NCI-H2107 treated with DMSO at 0.1 percent for 48 hours (cell line): ENCODE measurements at regions not wholly inside any gene's neighbourhood (a gene's known extent, or its start where the extent isn't known, plus 50 kb on each side); places are given as distances from the start of the nearest gene placed in this dataset.

Source experiments
- DNase-seq: peaks from one replicate; lab custom pipeline; 2025; ENCODE audit not compliant: unreplicated experiment; lab: John Stamatoyannopoulos, UW

DNA sequence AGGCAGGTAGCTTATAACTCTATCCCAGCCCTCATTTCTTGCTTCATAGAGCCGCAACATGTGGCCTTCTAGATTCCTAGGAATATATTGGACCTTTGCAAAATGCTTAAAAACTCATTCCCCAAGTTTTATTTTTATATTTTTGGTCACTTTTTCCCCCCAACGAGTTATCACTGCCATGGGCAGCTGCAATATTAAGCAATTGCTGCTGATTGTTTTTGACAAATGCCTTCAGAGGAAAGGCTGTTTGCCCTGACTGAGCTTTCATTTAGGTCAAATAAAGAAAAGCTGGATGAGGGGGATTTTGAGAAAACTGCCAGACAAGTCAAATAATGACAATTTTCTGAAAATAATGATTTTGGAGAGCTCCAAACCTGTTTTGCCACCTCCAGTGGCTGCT, 976.9 kb upstream of the MBL2 start:
- DNase-seq: no peak

DNA sequence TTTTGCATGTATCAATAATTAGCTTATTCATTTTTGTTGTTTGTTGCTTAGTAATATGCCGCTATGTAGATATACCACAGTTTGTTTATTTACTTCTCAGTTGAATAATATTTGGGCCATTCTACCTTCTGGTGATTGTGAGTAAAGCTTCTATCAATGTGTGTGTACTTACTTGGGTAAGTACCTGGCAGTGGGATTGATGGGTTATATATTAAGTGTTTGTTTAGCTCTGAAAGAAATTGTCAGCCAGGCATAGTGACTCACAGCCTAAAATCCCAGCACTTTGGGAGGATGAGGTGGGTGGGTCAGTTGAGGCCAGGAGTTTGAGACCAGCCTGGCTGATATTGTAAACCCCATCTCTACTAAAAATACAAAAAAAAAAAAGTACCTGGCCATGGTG, 975.7 kb upstream of the MBL2 start:
- no peak for DNase-seq

DNA sequence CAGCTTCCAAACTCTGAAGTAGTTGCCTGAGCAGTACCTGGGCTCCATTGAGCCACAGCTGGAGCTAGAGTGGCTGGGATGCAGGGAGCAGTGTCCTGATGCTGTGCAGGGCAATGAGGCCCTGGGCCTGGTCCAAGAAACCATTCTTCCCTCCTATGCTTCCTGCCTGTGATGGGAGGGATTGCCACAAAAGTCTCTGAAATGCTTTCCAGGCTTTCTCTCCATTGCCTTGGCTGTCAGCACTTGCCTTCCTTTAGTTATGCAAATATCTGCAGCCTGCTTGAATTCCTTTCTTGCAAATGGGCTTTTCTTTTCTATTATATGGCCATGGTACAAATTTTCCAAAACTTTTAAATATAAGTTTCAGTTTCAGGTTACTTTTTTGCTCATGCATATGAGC, 972.2 kb upstream of the MBL2 start:
- DNase-seq: no peak

DNA sequence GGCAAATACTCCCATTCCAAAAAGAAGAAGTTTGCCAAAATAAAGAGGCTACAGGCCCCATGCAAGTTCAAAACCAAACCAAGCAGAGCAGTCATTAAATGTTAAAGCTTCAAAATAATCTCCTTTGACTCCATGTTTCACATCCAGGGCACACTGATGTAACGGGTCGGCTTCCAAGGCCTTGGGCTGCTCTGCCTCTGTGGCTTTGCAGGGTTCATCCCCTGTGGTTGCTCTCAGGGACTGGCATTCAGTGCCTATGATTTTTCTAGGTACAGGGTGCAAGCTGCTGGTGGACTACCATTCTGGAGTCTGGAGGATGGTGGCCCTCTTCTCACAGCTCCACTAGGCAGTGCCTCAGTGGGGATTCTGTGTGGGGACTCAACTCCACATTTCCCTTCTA, 971.6 kb upstream of the MBL2 start:
- no peak for DNase-seq

DNA sequence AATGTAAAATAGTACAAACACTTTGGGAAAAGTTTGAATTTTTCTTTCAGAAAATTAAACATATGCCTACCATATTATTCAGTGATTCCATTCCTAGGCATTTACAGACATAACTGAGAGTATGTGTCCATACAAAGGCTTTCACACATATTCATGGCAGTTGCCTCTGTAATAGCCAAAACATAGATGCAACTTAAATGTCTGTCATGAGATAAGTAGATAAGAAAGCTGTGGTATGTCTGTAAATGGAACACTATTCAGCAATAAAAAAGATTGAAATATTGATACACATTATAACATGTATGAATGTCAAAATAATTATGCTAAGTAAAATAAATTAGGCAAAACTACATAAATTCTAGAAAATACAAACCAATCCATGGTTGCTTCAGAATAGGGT, 964.5 kb upstream of the MBL2 start:
- no peak for DNase-seq

DNA sequence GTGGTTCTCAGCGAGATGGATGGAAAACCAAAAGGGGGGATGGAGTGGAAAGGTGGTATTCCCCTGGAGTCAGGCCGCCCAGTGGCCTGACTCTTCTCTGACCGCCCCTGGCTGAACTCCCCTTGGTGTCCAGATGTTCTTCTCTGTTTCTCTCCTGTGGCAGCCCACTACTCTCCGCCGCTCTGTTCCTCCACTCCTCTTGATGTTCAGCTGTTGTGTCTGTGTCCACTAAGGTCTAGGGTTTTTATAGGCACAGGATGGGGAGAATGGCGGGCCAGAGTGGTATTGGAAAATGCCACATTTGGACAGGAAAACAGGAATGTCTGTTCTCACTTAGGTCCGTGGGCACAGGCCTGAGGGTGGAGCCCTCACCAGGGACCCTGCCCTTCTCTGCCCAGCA, 954.3 kb upstream of the MBL2 start:
- no peak for DNase-seq

DNA sequence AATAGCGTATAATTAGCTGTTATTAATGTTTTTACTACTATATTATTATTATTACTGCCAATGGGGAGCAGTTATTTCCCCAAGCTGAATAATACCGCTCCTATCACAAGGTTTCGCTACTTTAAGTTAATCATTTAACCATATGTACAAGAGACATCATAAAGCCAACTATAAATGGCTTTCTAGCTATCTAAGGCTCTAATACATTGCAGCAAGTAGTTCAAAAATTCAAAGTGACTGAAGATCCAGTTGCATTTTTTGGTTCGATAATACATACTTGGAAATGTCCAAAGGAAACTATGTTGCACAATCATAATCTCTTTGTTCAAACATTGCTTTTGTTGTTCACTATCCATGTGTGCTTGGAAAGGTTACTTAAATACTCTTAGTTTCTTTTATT, 952.0 kb upstream of the MBL2 start:
- no peak for DNase-seq

DNA sequence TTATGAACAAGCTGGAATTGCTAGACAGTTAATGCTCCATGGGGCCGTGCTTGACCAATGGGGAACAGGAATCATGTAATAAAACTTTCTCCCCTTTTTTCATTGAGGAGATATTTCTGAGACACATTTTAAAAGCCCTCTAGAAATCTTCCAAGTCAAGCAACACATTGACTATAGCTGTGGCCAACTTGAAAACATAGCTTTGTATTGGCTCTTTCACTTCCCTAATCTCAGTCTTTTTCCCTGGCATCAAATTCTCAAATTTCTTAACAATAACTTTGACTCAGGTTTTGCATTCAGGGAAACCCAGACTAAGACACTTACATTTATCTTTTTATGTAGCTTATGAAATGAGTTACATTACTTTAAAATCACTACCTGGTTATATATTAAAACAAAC, 947.1 kb upstream of the MBL2 start:
- no peak for DNase-seq

DNA sequence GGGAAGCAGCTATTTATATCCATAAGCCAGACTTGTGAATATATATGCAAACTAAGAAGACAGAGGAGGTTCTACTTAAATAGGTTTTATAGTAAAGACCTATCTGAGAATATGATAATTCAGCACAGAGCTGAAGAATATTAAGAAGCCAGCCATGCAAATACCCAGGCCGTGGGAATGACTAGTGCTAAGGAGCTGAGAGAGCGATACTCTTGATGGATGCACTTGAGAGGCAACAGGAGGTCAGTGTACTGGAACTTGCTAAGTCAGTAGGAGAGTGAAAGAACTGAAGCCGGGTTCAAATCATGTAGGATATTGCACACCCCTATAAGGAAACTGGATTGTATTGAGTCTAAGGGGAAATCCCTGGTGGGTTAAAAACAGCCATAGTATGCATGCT, 943.6 kb upstream of the MBL2 start:
- no peak for DNase-seq

DNA sequence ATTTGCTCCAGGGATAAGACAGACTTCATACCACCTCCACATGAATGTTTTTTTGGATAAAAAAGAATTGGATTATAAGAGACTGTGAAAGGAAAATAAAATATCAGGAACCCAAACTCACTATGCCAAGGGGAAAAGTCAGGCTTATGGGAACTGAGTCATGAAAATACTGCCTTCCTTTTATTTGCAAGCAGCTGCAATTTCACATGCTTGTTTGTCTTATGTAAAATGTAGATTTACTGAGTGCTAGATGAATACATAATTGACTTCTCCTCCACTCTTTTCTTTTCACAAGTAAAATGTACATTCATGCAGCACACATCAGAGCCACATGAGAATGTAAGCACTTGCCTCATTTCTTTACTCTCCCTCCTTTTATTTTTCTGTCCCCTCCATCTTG, 940.8 kb upstream of the MBL2 start:
- DNase-seq: no peak

DNA sequence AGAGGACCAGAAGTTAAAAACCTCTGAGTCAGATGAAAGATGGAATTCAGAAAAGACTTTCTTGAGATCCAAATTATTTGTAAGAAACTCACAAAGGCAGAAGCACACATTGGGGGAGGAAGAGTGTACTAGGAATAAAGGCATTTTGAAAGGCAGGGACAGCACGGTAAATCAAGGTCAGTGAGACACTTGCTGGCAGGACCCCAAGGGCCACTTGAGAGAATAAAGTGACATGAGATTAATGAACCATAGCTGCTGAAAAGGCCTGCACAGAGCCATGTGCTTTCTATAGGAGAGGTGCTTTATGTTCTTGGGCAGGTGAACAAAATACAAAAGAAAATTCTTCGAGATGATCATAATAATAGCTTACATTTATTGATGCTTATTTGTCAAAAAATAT, 929.9 kb upstream of the MBL2 start:
- no peak for DNase-seq

DNA sequence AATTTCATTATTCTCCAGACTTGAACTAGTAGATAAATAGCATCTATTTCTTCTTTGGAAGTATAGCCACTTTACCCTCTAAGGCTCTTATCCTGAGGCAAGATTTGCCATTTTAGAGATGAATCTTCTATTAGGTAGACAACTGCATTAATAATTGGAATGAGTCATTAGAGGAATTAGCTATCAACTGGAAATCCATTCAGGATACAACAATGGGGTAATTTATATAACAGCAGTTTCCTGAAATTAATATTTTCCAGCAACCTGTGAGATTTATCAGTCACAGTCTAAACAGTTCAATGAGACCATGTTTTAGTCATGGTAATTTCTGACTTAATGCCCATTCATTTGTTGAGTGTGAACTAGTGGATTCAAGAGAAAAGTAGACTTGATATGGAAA, 928.6 kb upstream of the MBL2 start:
- DNase-seq: no peak

DNA sequence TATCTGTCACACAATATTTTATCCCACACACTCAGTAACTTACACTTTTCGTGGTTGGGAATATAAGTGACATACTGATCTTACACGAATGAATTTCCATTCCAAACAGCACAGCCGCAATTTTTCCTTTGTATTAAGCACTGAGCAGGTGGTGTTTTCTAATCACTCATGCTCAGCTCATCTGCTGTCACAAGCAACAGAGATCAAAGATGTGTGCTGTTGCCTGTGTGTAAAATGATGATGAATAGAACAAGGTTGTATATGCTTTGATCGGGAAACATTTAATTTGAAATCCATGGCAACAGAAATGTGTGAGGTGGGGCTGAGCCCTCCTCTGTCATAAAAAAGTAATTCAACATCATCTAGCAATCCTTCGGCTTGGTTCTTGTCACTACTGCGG, 927.7 kb upstream of the MBL2 start:
- DNase-seq: no peak

DNA sequence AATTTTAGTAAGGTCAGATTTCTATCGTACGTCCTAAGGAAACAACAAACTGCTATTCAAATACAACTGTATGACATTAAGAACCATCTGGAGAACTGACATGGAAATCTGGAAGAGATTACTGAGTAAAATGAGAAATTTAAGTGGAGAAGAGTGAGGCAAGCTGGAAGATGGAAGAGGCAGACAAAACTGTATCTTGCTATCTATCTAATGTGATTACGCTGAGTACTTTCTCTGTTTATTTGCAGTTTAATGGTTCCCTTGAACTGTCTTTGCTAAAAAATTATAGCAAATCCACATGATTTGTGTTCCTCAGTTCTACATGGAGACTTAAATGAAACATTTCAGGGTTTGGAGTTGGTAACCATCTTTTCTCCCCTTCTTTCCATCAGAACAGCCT, 927.1 kb upstream of the MBL2 start:
- no peak for DNase-seq

DNA sequence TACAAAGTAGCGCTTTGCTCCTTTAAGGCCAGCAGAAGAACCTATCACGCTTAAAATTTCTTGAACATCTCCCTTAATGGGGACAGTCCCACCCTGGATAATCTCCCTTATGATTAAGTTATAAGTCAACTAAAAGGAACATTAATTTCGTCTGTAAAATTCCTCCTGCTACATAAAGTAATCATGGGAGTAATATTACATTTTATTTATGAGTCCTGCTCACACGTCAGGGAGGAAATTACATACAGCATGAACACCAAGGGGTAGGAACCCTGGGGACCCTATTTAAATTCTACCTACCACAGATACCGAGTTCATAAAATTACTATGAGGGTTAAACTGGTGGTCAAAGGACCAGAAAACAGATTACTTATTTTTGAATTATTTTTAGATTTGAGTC, 926.6 kb upstream of the MBL2 start:
- DNase-seq: no peak

DNA sequence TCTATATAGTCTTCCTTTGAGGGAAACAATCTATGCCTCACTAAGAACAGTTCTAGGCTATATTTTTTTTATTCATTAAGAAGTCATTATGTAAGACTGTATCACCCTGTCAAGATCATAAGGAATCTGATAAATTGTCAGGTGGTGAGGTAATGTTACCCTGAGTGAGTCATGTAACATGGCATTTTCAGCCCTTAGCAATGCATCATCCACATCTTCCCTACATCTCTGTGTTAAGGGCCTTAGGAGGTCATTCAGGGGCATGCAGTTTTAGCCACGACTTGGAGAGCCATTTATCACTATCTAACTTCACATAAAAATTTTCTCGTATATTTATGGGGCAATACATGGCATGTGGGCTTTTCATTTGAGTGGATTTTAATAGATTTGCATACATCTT, 924.5 kb upstream of the MBL2 start:
- DNase-seq: no peak

DNA sequence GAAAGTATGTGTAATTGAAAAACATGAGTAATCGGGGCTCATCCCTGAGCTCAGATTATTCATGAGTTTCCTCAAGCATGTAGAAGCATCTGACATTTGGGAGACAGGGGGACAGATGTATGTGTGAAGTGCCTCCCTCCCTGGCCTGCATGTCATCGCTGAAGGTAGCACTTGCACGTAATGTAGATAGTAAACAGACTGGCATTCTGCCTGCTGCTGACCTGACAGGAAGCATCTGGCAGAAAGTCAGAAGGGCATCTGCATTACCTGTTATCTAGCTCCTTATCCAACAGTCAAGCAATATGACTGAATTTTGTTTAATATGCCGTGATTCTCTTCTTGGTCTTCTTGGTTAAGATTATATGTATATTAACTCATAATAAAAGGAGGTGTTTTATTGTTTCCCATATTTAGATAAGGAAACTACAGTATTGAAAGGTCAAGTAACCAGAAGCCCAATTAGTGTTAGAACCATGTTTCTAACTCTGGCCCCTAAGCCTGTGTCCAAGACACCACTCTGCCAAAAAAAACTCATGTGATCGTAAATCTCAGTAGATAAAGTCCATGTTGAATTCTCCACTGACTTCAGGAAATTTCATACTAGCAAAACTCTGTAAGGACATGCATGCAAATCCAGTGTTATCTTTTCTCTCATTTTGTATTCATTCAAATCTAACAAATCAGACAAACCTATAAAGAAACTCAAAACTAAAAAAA, 918.1 kb upstream of the MBL2 start:
- DNase-seq: no peak

DNA sequence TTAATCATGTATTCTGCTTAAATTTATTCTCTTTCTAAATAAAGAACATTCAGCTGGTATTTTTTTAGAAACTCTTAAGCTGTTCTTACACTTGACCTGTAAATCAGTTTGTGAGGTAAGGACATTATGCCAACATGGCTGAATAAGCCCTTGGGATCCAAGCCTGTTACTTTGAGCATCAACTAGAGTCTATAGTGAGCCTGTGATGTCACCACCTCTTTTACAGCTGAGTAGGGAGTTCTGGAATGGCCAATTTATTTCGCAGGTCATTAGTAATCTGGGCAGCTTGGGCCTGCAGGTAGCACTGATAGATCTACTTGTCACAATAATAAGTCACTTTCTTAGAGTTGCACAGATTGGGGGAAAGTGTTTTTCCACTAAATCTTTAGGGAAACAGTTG, 915.2 kb upstream of the MBL2 start:
- DNase-seq: no peak

DNA sequence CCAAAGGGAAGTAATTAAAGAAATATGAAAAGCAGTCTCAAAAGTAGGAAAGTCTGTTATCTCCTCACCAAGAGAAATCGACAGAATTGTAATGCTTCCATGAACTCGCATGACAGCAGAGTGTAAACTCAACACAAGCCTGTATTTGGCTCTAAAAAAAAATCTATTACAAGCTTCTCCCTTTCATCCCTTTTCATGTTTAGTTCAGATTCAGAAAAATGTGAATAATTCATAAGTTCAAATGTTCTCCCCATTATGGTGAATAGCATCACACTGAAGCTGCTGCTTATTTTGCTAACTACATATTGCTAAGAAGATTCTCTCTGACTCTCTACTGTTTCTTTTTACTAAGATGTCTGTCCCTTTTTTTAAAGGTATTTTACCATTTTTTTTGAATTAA, 910.3 kb upstream of the MBL2 start:
- no peak for DNase-seq

DNA sequence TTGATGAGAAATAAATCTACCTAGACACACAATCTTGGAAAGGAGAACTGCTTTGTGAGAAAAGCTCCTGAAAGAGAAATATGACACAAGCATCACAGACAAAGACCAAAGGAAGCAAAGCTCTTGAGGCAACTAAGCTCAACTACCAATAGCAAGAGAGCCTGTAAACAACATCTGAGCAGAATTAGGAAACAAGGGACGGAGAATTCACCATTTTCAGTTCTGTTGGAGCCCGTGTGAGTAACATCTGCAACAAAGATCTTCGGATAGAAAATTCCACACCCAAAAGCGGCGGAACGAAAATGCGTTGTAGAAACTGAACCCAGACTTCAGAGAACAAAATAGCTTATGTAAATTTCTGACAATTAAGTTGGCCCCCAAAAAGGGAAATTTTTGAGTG, 909.9 kb upstream of the MBL2 start:
- DNase-seq: no peak

DNA sequence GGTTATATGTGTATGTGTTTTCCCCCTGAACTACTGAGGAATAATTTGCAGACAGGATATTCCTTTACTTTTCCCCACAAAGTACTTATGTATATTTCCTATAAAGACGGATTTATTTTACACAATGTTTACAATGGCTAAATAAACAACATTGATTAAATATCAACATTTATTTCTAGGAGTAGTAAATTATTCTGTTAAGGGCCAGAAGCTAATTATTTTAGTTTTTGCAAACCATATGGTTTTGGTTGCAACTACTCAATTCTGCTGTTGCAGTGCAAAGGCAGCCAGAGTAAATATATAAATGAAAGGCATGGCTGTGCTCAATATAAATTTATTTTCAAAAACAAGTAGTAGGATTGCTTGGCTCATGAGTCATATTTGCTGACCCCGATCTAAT, 907.1 kb upstream of the MBL2 start:
- no peak for DNase-seq

DNA sequence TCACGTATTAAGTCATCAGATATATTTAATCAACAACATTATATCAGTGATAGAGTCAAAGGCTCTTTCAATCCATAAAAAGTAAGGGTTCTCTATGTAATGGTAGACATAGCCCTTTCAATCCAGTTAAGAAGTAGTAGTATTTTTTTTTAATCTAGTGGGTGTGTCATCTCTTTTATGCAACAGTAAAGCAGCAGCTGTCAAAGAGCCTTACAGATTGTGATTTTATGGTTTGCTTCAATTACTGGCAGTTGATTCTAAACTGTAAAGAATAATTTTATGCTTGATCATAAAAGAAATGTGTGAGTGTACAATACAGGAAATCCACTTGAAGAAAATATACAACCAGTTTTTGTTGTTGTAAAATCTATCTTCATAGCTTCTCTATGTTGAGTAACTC, 902.6 kb upstream of the MBL2 start:
- no peak for DNase-seq

DNA sequence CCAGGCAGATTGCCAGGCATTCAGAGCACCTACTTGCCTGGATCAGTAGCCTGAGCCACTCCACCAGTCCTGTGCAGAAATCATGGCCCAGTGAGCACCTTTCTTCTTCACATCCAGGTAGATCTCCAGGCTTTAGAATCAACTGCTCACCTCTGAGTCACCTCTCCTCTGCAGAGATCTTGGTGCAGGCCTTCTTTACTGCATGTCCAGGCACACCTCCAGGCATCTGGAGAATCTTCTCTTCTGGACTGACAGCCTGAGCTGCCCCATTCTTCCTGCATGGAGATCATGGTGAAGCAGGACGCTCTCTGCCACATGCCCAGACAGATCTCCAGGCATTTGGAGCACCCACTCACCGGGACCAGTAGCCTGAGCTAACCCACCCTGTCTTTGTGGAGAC, 894.5 kb upstream of the MBL2 start:
- no peak for DNase-seq
